NT2/D1 (cell line): ENCODE measurements at regions not wholly inside any gene's neighbourhood (a gene's known extent, or its start where the extent isn't known, plus 50 kb on each side); places are given as distances from the start of the nearest gene placed in this dataset.

Source experiments
- DNase-seq: peaks from one replicate; pipeline ENCODE4 v3.0.0-alpha.2; 2011; ENCODE audit warnings: low read depth, low spot score
- H3K27me3 ChIP-seq: 2 replicates; pipeline ENCODE4 v1.6.0; 2011; ENCODE audit warnings: mild to moderate bottlenecking; ENCODE audit not compliant: insufficient read length, insufficient read depth
- H3K36me3 ChIP-seq: 2 replicates; pipeline ENCODE4 v1.6.1; 2011; ENCODE audit warnings: mild to moderate bottlenecking, low read length, mixed read lengths; ENCODE audit not compliant: insufficient read depth, insufficient read length
- H3K4me1 ChIP-seq: 2 replicates; pipeline ENCODE4 v1.5.1; 2011; ENCODE audit not compliant: insufficient read depth, insufficient read length
- H3K4me3 ChIP-seq: 2 replicates; pipeline ENCODE4 v1.5.1; 2011; ENCODE audit warnings: low read depth; ENCODE audit not compliant: insufficient read length
- H3K9ac ChIP-seq: 2 replicates; pipeline ENCODE4 v1.6.0; 2011; ENCODE audit warnings: low read depth; ENCODE audit not compliant: insufficient read length
- H3K9me3 ChIP-seq: 2 replicates; pipeline ENCODE4 v1.5.1; 2011; ENCODE audit warnings: mild to moderate bottlenecking, low read length; ENCODE audit not compliant: insufficient read depth
- SUZ12 ChIP-seq: IDR thresholded peaks from 2 replicates; pipeline ENCODE4 v1.6.1; 2011; ENCODE audit not compliant: insufficient read length, insufficient read depth; ENCODE audit errors: extremely low read depth
- YY1 ChIP-seq: IDR thresholded peaks from 2 replicates; pipeline ENCODE4 v1.6.1; 2011; ENCODE audit not compliant: insufficient read length, insufficient read depth
- ZNF274 ChIP-seq: IDR thresholded peaks from 2 replicates; pipeline ENCODE4 v1.6.1; 2011; ENCODE audit warnings: mild to moderate bottlenecking, low read depth, low read length

DNA sequence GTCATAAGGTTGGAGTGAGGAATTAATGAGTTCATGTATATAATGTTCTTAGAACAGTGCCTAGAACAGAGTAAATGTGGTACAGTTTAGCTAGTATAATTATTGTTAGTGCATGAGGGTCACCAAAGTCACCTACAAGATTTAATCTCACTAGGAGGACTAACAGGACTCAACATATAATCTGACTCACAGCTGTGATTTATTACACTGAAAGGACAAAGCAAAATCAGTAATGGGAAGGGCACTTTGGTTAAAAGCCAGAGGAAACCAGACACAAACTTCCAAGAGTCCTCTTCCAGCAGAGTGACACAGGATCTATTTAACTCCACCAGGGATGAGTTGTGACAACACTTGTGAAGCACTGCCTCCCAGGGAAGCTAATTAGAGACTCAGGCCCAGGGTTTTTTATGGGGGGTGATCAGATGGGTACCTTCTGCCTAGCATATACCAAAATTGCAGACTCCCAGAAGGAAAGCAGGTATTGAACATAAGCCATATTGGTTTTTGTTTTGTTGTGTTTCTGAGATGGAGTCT lies 341.2 kb upstream of the DACH1 start:
- no peak for TF ChIP-seq ZNF274
- TF ChIP-seq YY1: no peak
- TF ChIP-seq SUZ12: no peak
- no peak for DNase-seq
- H3K4me1 ChIP-seq: no peaks in the 10 kb centered on the region
- no peak overlapping the region for H3K9ac ChIP-seq
- H3K36me3 ChIP-seq: no peaks in the 10 kb centered on the region
- no peak overlapping the region for H3K4me3 ChIP-seq
- no peaks in the 10 kb centered on the region for H3K27me3 ChIP-seq
- no peaks in the 10 kb centered on the region for H3K9me3 ChIP-seq

DNA sequence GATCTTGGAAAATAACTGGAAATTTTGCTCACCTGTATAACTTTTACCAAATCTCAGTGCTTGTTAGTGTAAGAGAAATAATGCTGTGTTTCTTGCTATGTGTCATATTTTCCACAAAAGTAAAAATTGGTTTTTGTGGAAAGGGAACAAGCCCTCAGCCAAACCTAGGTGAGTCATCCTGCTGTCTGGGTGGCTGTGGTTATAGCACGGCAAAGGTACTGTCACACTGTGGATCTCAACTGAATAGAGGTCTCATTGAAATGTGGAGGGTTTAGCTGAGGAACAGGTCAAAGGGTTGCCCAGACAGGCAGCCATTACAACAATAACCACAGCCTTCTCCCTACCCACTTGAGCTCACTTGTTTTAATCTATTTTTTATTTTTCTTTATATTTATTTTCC lies 338.8 kb upstream of the DACH1 start:
- DNase-seq: no peak
- Histone ChIP-seq H3K9me3 (no peaks in the 10 kb centered on the region), H3K9ac (no peak overlapping the region), H3K27me3 (no peaks in the 10 kb centered on the region), H3K36me3 (no peaks in the 10 kb centered on the region), H3K4me3 (no peak overlapping the region), H3K4me1 (no peaks in the 10 kb centered on the region)
- no peak for TF ChIP-seq SUZ12
- TF ChIP-seq YY1: no peak
- no peak for TF ChIP-seq ZNF274

DNA sequence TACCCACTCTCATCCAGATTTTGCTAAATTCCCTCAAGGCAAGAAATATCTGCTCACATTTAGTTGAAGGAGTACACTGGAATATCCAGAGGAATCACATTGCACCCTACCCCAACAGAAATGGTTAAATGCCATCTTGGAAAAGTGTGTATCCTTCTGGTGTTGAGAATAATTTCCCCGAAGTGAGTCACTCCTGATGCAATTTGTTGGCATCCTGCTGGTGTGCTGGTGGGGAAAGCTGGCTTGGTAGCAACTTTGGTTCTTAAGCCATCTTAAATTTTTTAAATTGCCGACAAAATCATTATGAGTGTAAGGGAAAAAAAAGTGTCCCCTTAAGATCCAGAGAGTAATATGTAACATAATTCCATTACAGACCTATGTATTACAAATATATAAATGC lies 337.3 kb upstream of the DACH1 start:
- Histone ChIP-seq H3K9me3 (no peaks in the 10 kb centered on the region), H3K36me3 (no peaks in the 10 kb centered on the region), H3K9ac (no peak overlapping the region), H3K4me1 (no peaks in the 10 kb centered on the region), H3K4me3 (no peak overlapping the region), H3K27me3 (no peaks in the 10 kb centered on the region)
- TF ChIP-seq ZNF274 (no peak), YY1 (no peak), SUZ12 (no peak)
- DNase-seq: no peak

- Histone ChIP-seq H3K9me3 (no peaks in the 10 kb centered on the region), H3K27me3 (no peaks in the 10 kb centered on the region), H3K36me3 (no peaks in the 10 kb centered on the region), H3K4me1 (no peaks in the 10 kb centered on the region), H3K9ac (no peak overlapping the region), H3K4me3 (no peak overlapping the region)
- TF ChIP-seq YY1: no peak
- TF ChIP-seq ZNF274: no peak
- no peak for TF ChIP-seq SUZ12
- DNase-seq: no peak
These were observed 334.7 kb upstream of the DACH1 start for GRCh38 chr13:72201726-72202125.

GRCh38 chr13:72199640-72200039 lies 332.6 kb upstream of the DACH1 start:
- H3K4me3 ChIP-seq: no peak overlapping the region
- no peaks in the 10 kb centered on the region for H3K9me3 ChIP-seq
- no peaks in the 10 kb centered on the region for H3K4me1 ChIP-seq
- H3K36me3 ChIP-seq: no peaks in the 10 kb centered on the region
- H3K9ac ChIP-seq: no peak overlapping the region
- no peak for DNase-seq
- no peak for TF ChIP-seq ZNF274
- no peak for TF ChIP-seq SUZ12
- no peak for TF ChIP-seq YY1
- H3K27me3 ChIP-seq: no peaks in the 10 kb centered on the region

- Histone ChIP-seq H3K27me3 (no peaks in the 10 kb centered on the region), H3K9me3 (no peaks in the 10 kb centered on the region), H3K4me1 (no peaks in the 10 kb centered on the region), H3K36me3 (no peaks in the 10 kb centered on the region), H3K4me3 (no peak overlapping the region), H3K9ac (no peak overlapping the region)
- DNase-seq: no peak
- TF ChIP-seq YY1: no peak
- no peak for TF ChIP-seq SUZ12
- no peak for TF ChIP-seq ZNF274
These were observed 332.1 kb upstream of the DACH1 start for GRCh38 chr13:72198967-72199560.

DNA sequence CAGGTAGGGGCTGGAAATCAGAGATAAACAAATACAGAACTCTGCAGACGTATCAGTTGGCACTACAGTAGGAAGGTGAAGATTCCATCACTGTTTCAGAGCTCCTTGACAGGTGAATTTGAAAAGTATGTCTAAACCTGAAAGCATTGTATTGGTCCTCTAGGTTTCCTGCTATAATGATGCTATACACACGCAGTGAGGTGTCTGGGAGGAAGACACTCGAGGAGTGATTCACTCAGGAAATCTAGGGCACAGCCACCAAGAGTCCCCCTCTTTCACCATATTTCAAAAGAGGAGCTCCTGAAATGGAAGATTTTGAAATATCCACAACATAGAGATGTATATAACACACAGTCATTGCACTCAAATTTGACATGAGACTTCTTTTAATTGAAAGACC lies 331.0 kb upstream of the DACH1 start:
- Histone ChIP-seq H3K9me3 (no peaks in the 10 kb centered on the region), H3K36me3 (no peaks in the 10 kb centered on the region), H3K9ac (no peak overlapping the region), H3K4me1 (no peaks in the 10 kb centered on the region), H3K4me3 (no peak overlapping the region), H3K27me3 (no peaks in the 10 kb centered on the region)
- TF ChIP-seq ZNF274 (no peak), SUZ12 (no peak), YY1 (no peak)
- DNase-seq: no peak
